ENCODE measurements at regions not wholly inside any gene's neighbourhood (a gene's known extent, or its start where the extent isn't known, plus 50 kb on each side); places are given as distances from the start of the nearest gene placed in this dataset.

- Mint-ChIP-seq H3K9me3 (ENCODE audit: unreplicated experiment) (peaks cover 4% of the 10 kb centered on the region), H3K27ac (ENCODE audit: unreplicated experiment) (no peak overlapping the region), H3K27me3 (ENCODE audit: unreplicated experiment) (no peaks in the 10 kb centered on the region), H3K4me1 (ENCODE audit: low read depth, unreplicated experiment) (no peaks in the 10 kb centered on the region), H3K4me3 (ENCODE audit: unreplicated experiment) (no peak overlapping the region), H3K36me3 (ENCODE audit: unreplicated experiment) (no peaks in the 10 kb centered on the region)
- no peak for DNase-seq
- TF ChIP-seq, protein P1, sequence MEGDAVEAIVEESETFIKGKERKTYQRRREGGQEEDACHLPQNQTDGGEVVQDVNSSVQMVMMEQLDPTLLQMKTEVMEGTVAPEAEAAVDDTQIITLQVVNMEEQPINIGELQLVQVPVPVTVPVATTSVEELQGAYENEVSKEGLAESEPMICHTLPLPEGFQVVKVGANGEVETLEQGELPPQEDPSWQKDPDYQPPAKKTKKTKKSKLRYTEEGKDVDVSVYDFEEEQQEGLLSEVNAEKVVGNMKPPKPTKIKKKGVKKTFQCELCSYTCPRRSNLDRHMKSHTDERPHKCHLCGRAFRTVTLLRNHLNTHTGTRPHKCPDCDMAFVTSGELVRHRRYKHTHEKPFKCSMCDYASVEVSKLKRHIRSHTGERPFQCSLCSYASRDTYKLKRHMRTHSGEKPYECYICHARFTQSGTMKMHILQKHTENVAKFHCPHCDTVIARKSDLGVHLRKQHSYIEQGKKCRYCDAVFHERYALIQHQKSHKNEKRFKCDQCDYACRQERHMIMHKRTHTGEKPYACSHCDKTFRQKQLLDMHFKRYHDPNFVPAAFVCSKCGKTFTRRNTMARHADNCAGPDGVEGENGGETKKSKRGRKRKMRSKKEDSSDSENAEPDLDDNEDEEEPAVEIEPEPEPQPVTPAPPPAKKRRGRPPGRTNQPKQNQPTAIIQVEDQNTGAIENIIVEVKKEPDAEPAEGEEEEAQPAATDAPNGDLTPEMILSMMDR (IDR thresholded peaks at IDR 0.05; ENCODE audit: partially characterized antibody, unreplicated experiment): no peak
Measured at GRCh38 chr1:72705921-72706320, 423.6 kb upstream of the NEGR1 start.

- H3K27me3 Mint-ChIP-seq (ENCODE audit: unreplicated experiment): no peaks in the 10 kb centered on the region
- no peak for DNase-seq
- H3K9me3 Mint-ChIP-seq (ENCODE audit: unreplicated experiment): peaks cover 2% of the 10 kb centered on the region
- H3K27ac Mint-ChIP-seq (ENCODE audit: unreplicated experiment): no peak overlapping the region
- TF ChIP-seq, protein P1 (IDR thresholded peaks at IDR 0.05; ENCODE audit: partially characterized antibody, unreplicated experiment): no peak
- H3K36me3 Mint-ChIP-seq (ENCODE audit: unreplicated experiment): no peaks in the 10 kb centered on the region
- no peak overlapping the region for H3K4me3 Mint-ChIP-seq (ENCODE audit: unreplicated experiment)
- H3K4me1 Mint-ChIP-seq (ENCODE audit: low read depth, unreplicated experiment): no peaks in the 10 kb centered on the region
Measured at GRCh38 chr1:72704841-72705477, 422.6 kb upstream of the NEGR1 start.

DNA sequence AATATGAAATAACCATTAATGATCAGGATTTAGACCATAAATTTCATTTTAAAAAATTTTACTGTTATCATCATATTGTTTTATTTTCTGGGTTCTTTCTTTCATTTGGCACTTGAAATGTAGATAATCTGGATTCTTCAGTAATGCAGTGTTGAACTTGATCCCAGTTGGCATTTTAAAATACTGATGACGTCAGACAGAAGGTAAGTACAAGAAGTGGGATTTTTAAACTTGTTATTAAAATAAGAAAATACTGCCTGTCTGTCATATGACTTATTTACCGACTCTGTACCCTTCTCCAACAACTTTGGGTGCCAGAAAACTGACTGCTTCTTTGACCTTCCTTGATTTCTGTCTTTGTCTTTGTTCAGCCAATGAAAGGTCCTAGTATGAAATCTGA, 415.1 kb upstream of the NEGR1 start:
- Mint-ChIP-seq H3K27me3 (ENCODE audit: unreplicated experiment) (no peaks in the 10 kb centered on the region), H3K4me3 (ENCODE audit: unreplicated experiment) (no peak overlapping the region), H3K9me3 (ENCODE audit: unreplicated experiment) (peaks cover 7% of the 10 kb centered on the region), H3K4me1 (ENCODE audit: low read depth, unreplicated experiment) (no peaks in the 10 kb centered on the region), H3K36me3 (ENCODE audit: unreplicated experiment) (no peaks in the 10 kb centered on the region), H3K27ac (ENCODE audit: unreplicated experiment) (no peak overlapping the region)
- no peak for DNase-seq
- TF ChIP-seq, protein P1 (IDR thresholded peaks at IDR 0.05; ENCODE audit: partially characterized antibody, unreplicated experiment): no peak

- no peaks in the 10 kb centered on the region for H3K4me1 Mint-ChIP-seq (ENCODE audit: low read depth, unreplicated experiment)
- TF ChIP-seq, protein P1 (IDR thresholded peaks at IDR 0.05; ENCODE audit: partially characterized antibody, unreplicated experiment): no peak
- no peaks in the 10 kb centered on the region for H3K27me3 Mint-ChIP-seq (ENCODE audit: unreplicated experiment)
- H3K9me3 Mint-ChIP-seq (ENCODE audit: unreplicated experiment): peaks cover 10% of the 10 kb centered on the region
- H3K36me3 Mint-ChIP-seq (ENCODE audit: unreplicated experiment): no peaks in the 10 kb centered on the region
- no peak for DNase-seq
- no peak overlapping the region for H3K4me3 Mint-ChIP-seq (ENCODE audit: unreplicated experiment)
- no peak overlapping the region for H3K27ac Mint-ChIP-seq (ENCODE audit: unreplicated experiment)
Measured at GRCh38 chr1:72693899-72694298, 411.6 kb upstream of the NEGR1 start.

DNA sequence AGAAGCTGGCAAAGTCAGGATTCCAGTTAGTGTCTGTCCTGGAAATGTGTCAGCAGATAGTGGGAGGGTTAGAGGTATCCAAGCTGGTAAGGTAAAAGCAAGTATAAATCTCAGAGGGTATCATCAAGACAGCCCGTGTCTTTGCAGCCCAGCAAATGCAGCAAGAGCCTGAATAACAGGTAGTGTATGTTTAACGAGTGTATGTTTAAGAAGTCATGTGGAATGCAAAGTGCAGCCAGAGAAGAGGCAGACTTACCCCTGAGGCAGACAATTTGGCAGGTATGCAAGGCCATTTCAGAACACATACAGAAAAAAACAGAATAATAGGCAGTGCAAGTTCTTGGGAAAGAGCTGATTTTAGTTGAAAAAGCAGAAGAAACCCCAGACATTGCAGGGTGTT, 411.0 kb upstream of the NEGR1 start:
- TF ChIP-seq, protein P1 (IDR thresholded peaks at IDR 0.05; ENCODE audit: partially characterized antibody, unreplicated experiment): no peak
- Mint-ChIP-seq H3K4me1 (ENCODE audit: low read depth, unreplicated experiment) (no peaks in the 10 kb centered on the region), H3K27ac (ENCODE audit: unreplicated experiment) (no peak overlapping the region), H3K9me3 (ENCODE audit: unreplicated experiment) (peaks cover 10% of the 10 kb centered on the region), H3K4me3 (ENCODE audit: unreplicated experiment) (no peak overlapping the region), H3K27me3 (ENCODE audit: unreplicated experiment) (no peaks in the 10 kb centered on the region), H3K36me3 (ENCODE audit: unreplicated experiment) (peaks cover under 1% of the 10 kb centered on the region)
- no peak for DNase-seq

All from glutamatergic neuron (in vitro differentiated cells).